ENCODE measurements at regions not wholly inside any gene's neighbourhood (a gene's known extent, or its start where the extent isn't known, plus 50 kb on each side); places are given as distances from the start of the nearest gene placed in this dataset.

DNA sequence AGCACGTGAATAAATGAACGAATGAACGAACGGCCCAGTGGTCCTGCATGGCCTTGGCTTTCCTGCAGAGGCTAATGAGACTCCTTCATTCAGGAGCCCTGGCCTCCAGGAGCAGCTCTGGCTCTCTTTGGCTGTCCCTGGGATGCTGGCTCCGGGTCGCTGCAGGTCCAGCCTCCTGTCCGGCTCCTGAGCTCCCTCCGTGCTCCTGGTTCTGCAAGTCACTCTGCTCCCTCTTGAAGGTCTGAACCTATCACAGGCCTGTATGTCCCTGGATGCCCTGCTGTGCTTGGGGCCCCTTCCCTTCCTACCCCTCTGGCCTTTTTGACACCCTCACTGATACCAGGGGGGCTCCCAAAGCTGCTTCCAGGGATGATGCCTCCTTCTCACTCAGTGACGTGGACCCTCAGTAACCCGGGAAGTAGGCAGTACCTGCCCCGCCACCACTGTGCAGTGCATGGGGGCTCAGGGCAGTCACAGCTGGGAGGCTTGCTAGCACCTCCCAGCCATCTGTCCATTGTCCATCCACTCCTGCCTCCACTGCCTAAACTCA, 133.7 kb upstream of the C14orf180 start:
- TF ChIP-seq POLR2A (IDR thresholded peaks at IDR 0.05; ENCODE audit: low read depth, low read length): no peak
- TF ChIP-seq POLR2AphosphoS5 (IDR thresholded peaks at IDR 0.05; ENCODE audit: low read depth, low read length): no peak

All from GM12892 (cell line).